Neural crest cell (in vitro differentiated cells): ENCODE measurements at regions not wholly inside any gene's neighbourhood (a gene's known extent, or its start where the extent isn't known, plus 50 kb on each side); places are given as distances from the start of the nearest gene placed in this dataset.

Experiments
- DNase-seq: peaks from one replicate; pipeline ENCODE4 v3.0.0; 2021; ENCODE audit warnings: low read depth, mixed read lengths, low spot score
- H3K27ac Mint-ChIP-seq: one replicate; pipeline ENCODE4 v1.8.0; 2021; ENCODE audit warnings: mild to moderate bottlenecking, mixed read lengths; ENCODE audit not compliant: unreplicated experiment
- H3K27me3 Mint-ChIP-seq: 2 replicates; pipeline ENCODE4 v1.8.0; 2021; ENCODE audit warnings: low read depth, mild to moderate bottlenecking, mixed read lengths
- H3K36me3 Mint-ChIP-seq: 2 replicates; pipeline ENCODE4 v1.8.0; 2021; ENCODE audit warnings: low read depth, mild to moderate bottlenecking, mixed read lengths
- H3K4me1 Mint-ChIP-seq: 2 replicates; pipeline ENCODE4 v1.8.0; 2021; ENCODE audit warnings: mixed read lengths
- H3K4me3 Mint-ChIP-seq: one replicate; pipeline ENCODE4 v1.8.0; 2021; ENCODE audit warnings: mild to moderate bottlenecking, mixed read lengths
- H3K9me3 Mint-ChIP-seq: 2 replicates; pipeline ENCODE4 v1.8.0; 2021; ENCODE audit warnings: mixed read lengths
- TF ChIP-seq, protein P1 (sequence below): fragments of 200-600 bp; sonication (generic); conservative IDR thresholded peaks from 2 replicates; pipeline ENCODE4 v1.5.0; 2021; ENCODE audit warnings: antibody characterized with exemption, mild to moderate bottlenecking

DNA sequence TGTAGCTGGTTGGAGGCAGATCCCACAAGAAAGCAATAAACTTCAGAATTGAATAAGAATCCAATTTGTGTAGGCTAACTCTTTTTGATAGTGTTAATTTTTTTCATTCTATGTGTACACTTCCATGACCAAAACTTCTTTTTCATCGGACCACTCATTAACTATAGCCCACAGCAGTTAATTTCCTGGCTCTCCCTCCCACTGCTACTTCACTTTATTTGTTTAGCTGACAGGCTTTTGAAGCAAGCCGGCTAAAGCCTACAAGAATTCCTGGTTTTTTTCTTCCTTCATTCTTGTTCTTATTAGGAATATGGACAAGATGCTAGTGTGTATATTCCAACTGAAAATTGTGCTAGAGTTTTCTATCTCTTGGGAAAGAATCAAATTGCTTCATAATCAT, 329.2 kb upstream of the CCNH start:
- DNase-seq = no peak
- TF ChIP-seq, protein P1, sequence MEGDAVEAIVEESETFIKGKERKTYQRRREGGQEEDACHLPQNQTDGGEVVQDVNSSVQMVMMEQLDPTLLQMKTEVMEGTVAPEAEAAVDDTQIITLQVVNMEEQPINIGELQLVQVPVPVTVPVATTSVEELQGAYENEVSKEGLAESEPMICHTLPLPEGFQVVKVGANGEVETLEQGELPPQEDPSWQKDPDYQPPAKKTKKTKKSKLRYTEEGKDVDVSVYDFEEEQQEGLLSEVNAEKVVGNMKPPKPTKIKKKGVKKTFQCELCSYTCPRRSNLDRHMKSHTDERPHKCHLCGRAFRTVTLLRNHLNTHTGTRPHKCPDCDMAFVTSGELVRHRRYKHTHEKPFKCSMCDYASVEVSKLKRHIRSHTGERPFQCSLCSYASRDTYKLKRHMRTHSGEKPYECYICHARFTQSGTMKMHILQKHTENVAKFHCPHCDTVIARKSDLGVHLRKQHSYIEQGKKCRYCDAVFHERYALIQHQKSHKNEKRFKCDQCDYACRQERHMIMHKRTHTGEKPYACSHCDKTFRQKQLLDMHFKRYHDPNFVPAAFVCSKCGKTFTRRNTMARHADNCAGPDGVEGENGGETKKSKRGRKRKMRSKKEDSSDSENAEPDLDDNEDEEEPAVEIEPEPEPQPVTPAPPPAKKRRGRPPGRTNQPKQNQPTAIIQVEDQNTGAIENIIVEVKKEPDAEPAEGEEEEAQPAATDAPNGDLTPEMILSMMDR = no peak
- Mint-ChIP-seq H3K9me3 (no peaks in the 10 kb centered on the region), H3K27ac (no peak overlapping the region), H3K27me3 (no peaks in the 10 kb centered on the region), H3K36me3 (no peaks in the 10 kb centered on the region), H3K4me3 (no peak overlapping the region), H3K4me1 (peaks cover 11% of the 10 kb centered on the region)

DNA sequence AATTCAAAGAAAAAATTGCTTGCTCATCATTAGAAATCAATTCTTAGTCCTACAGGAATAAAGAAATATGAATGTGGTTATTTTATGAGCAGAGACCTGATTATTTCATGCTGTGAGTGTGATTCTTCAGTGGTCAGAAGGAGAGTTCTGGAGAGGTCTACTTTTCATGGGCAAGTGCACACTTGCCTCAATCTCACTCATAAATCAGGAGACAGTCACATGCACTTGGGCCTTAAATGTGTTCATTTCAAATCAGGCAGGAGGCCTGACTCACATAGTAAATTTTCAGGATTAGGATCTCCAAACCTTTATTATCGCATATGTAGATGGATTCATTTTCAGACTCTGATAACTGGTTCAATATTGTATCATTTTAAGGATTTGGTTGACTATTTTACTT, 323.2 kb upstream of the CCNH start:
- TF ChIP-seq, protein P1 = no peak
- Mint-ChIP-seq H3K27me3 (no peaks in the 10 kb centered on the region), H3K36me3 (no peaks in the 10 kb centered on the region), H3K27ac (no peak overlapping the region), H3K9me3 (no peaks in the 10 kb centered on the region), H3K4me3 (no peak overlapping the region), H3K4me1 (peaks cover 11% of the 10 kb centered on the region)
- DNase-seq = no peak

DNA sequence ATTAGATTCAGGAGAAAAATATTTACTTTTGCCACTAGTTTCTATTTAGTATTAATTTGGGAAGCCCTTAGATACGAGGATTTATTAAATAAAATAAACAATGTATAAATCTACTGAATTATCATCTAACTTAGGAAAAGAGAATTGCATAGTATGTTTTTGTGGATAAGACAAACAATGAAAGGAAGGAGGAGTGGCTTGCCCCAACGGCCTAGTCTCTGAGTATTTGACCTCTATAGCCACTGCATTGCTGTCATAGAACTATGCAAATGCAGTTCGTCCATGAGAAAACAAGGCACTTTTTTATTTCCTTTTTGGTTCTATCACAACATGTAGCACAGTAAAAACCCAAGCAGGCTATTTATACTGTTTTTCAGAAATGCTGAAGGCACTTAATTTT, 321.2 kb upstream of the CCNH start:
- Mint-ChIP-seq H3K4me1 (peaks cover 11% of the 10 kb centered on the region), H3K4me3 (no peak overlapping the region), H3K27me3 (no peaks in the 10 kb centered on the region), H3K36me3 (no peaks in the 10 kb centered on the region), H3K9me3 (no peaks in the 10 kb centered on the region), H3K27ac (no peak overlapping the region)
- no peak for DNase-seq
- TF ChIP-seq, protein P1 = no peak

DNA sequence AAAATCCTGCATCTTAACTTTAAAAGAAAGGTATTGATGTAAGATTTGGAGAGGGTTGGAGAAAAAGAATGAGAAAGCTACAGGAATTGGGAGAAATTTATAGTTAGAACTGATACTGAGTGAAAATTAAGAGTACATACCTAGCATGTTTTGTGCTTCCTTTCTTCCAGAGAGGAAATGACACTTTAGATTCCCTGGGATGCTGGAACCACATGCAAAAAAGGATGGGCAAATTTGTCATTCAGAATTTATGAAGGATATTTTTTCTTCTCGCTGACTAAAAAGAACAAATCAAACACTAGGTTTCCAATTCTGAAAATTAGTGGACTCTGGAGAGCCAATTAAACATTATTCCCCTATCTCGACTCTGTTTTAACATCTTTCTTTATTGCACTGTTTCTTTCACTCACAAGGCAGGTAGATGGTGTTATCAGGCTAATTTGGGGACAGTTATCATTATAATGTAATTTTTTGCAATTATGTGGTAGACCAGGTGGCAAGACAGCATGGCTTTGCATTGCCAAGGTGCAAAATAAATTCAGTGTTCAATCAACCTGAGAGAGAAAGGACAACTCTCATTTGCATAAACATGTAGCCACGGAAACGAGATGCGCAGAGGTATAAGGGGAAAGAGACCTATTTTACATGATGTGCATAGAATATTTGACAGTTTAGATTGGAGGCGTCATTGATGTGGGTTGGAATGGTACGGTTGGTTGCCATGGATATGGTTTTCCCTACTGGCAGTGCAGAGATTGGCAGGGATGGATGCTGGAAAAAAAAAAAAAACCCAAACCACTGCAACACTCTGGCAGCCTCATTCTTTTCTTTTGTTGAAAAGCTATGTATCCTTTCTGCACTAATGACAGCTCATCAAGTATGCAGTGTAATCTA, 320.4 kb upstream of the CCNH start:
- Mint-ChIP-seq H3K9me3 (no peaks in the 10 kb centered on the region), H3K27me3 (no peaks in the 10 kb centered on the region), H3K36me3 (no peaks in the 10 kb centered on the region), H3K4me1 (peaks cover 11% of the 10 kb centered on the region), H3K4me3 (no peak overlapping the region), H3K27ac (no peak overlapping the region)
- no peak for DNase-seq
- TF ChIP-seq, protein P1 = no peak

DNA sequence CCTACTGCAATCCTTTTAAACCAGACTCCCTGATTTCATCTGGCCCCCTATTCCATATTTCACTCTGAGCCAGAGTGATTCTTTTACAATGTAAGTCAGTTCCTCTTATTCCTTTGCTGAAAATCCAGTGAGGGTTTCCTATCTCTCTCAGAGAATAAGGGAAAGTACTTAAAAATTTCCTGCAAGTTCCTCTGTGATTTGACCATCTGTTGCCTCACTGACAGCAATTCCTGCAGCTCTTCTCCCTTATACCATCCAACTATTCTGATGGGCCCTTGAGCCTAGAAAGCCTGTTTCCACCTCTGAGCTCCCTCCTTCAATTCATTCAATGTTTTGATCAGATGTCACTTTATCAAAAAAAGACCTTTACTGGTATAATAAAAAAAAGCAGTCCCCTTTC, 317.1 kb upstream of the CCNH start:
- DNase-seq = no peak
- H3K27me3 Mint-ChIP-seq = no peaks in the 10 kb centered on the region
- TF ChIP-seq, protein P1 = no peak
- no peak overlapping the region for H3K4me3 Mint-ChIP-seq
- H3K27ac Mint-ChIP-seq = no peak overlapping the region
- H3K36me3 Mint-ChIP-seq = no peaks in the 10 kb centered on the region
- peaks cover 11% of the 10 kb centered on the region for H3K4me1 Mint-ChIP-seq
- no peaks in the 10 kb centered on the region for H3K9me3 Mint-ChIP-seq
